ENCODE measurements at regions not wholly inside any gene's neighbourhood (a gene's known extent, or its start where the extent isn't known, plus 50 kb on each side); places are given as distances from the start of the nearest gene placed in this dataset.

- TF ChIP-seq SRF (IDR thresholded peaks at IDR 0.05; ENCODE audit: low read depth in 2 of 2, low read length in 2 of 2), result no peak
- no peak for TF ChIP-seq RELA (IDR thresholded peaks at IDR 0.05; ENCODE audit: borderline replicate concordance, partially characterized antibody)
- TF ChIP-seq RAD21 (IDR thresholded peaks at IDR 0.05; ENCODE audit: insufficient read depth, low read depth, low read length), result no peak
- TF ChIP-seq SREBF2 (IDR thresholded peaks at IDR 0.05; ENCODE audit: low read length), result no peak
- no peak for TF ChIP-seq ZBTB40 (IDR thresholded peaks at IDR 0.05; ENCODE audit: borderline replicate concordance)
- TF ChIP-seq HSF1 (IDR thresholded peaks at IDR 0.05; ENCODE audit: low read depth, low read length), result no peak
Measured at GRCh38 chr11:109747839-109748238, 325.8 kb downstream of the C11orf87 start (continued).

- Histone ChIP-seq H3K4me1 (ENCODE audit: control insufficient read depth, insufficient read depth, low read length) (no peaks in the 10 kb centered on the region), H3K9me3 (replicated peaks; ENCODE audit: control insufficient read depth, insufficient read depth, low read length) (no peaks in the 10 kb centered on the region), H3K27ac (ENCODE audit: control insufficient read depth, insufficient read depth) (no peak overlapping the region), H3K9ac (ENCODE audit: control insufficient read depth, insufficient read depth, low read length) (no peak overlapping the region), H3K79me2 (ENCODE audit: control insufficient read depth, insufficient read depth, low read length) (no peaks in the 10 kb centered on the region), H3K4me3 (no peak overlapping the region), H3K4me2 (ENCODE audit: control insufficient read depth, insufficient read depth) (no peak overlapping the region), H3K27me3 (replicated peaks in 1 of 2; ENCODE audit: control insufficient read depth in 2 of 2, insufficient read depth in 2 of 2, low read length in 1 of 2) (no peaks in the 10 kb centered on the region; a peak in 1 of 4 replicates), H4K20me1 (ENCODE audit: control insufficient read depth, insufficient read depth) (no peaks in the 10 kb centered on the region), H3K36me3 (ENCODE audit: control insufficient read depth in 2 of 2, insufficient read depth in 2 of 2, low read length in 1 of 2) (no peaks in the 10 kb centered on the region), H2AFZ (ENCODE audit: control insufficient read depth, low read depth, low read length) (no peak overlapping the region)
- intact Hi-C loops (cut with micrococcal nuclease; ENCODE audit: unreplicated experiment), result no loop called here
- ChIA-PET CTCF (no interaction called here), RAD21 (ENCODE audit: unreplicated experiment) (no interaction called here), POLR2A (no interaction called here), SMC1A (ENCODE audit: uncharacterized antibody, unreplicated experiment) (no interaction called here)
- WGBS (ENCODE audit: insufficient coverage, insufficient replicate concordance, low lambda C conversion rate, missing lambda C conversion rate), result 6% methylated on average over 1 of the region's 1 CpG
- no TSS peak for BruUV-seq (replicated peaks)
- in situ Hi-C loops (cut with MboI), result no loop called here
- ATAC-seq, result no peak
- DNase-seq (ENCODE audit: low read depth, low spot score), result no peak
- no peak for FAIRE-seq
- TF ChIP-seq EZH2 (IDR thresholded peaks at IDR 0.05; ENCODE audit: borderline replicate concordance, control insufficient read depth, low read depth, low read length) (no peak), ZNF687 (IDR thresholded peaks at IDR 0.05) (no peak), ZNF24 (IDR thresholded peaks at IDR 0.05) (no peak), IKZF1 (conservative IDR thresholded peaks at IDR 0.05) (no peak), TCF12 (IDR thresholded peaks at IDR 0.05; ENCODE audit: low read depth, low read length) (no peak), BHLHE40 (IDR thresholded peaks at IDR 0.05; ENCODE audit: borderline replicate concordance in 1 of 2, low read depth in 2 of 2, low read length in 1 of 2) (no peak)
Measured at GRCh38 chr11:109749476-109749875, 327.5 kb downstream of the C11orf87 start.
